Left hindlimb (tissue), 1 donor: ENCODE measurements at regions not wholly inside any gene's neighbourhood (a gene's known extent, or its start where the extent isn't known, plus 50 kb on each side); places are given as distances from the start of the nearest gene placed in this dataset.

ENCODE experiments used
- DNase-seq: peaks from one replicate; pipeline ENCODE4 v3.0.0-alpha.2; 2018

- no peak for DNase-seq
Measured at GRCh38 chr11:119880143-119880542, 151.1 kb upstream of the NECTIN1 start.

GRCh38 chr11:119878990-119879389 is 150.0 kb upstream of the NECTIN1 start:
- DNase-seq = no peak

GRCh38 chr11:119876841-119877240 is 147.8 kb upstream of the NECTIN1 start:
- DNase-seq = no peak

DNA sequence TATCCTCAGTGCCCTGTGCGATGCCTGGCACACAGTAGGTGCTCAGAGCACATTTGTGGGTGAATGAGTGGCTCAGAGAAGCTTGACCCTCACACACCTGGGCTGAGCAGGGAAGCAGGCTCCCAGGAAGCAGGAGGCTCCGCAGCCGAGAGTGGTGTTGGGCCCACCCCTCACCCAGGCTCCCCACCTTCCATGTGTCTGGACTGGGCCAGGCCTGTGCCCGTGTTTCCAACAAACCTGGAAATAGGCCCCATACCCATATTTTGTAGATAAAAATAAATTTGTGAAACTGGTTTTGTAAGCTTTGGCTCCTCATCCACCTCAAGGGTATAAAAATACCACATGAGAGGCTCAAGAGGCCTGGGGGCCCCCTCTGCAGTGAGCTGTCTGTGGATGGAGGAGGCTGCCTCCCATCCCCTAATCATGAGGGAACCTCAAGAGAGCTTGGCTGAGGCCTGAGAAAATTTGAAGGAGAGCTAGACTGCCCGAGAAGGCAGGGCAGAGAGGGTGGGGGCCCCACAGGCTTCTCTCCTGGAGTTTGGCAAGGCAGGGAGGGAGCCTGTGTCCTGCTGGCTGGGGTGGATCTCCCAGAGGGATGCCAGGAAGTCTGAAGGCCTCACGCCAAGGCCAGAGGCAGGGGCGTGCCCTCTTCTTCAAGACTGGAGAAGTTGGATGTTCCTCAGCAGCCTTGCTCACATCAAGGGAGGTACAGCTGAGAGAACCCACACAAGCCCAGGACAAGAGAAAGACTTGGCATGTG is 147.0 kb upstream of the NECTIN1 start:
- no peak for DNase-seq

- DNase-seq = no peak
Measured at GRCh38 chr11:119874660-119875238, 145.7 kb upstream of the NECTIN1 start.

- no peak for DNase-seq
Measured at GRCh38 chr11:119873761-119874421, 144.9 kb upstream of the NECTIN1 start.

- DNase-seq = no peak
Measured at GRCh38 chr11:119872611-119873310, 143.8 kb upstream of the NECTIN1 start.

GRCh38 chr11:119865661-119866156 is 136.7 kb upstream of the NECTIN1 start:
- no peak for DNase-seq

DNA sequence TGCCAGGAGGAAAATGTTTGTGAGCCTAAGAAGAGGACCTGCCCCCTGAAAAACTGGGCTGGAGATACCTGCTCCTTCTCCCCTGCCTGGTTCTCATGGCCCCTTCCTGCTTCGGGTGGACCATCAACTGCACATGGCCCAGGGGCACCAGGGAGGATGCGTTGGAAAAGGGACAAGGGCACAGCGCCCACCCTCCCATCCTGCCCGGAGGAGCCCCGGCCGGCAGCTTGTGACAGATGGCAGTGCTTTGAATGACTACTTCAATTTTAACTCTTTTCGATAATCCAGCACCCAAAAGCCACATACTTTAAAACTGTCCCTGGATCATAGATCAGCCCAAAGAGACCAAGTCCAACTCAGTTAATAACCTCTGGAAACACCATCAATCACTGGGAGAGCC is 135.8 kb upstream of the NECTIN1 start:
- DNase-seq = no peak

DNA sequence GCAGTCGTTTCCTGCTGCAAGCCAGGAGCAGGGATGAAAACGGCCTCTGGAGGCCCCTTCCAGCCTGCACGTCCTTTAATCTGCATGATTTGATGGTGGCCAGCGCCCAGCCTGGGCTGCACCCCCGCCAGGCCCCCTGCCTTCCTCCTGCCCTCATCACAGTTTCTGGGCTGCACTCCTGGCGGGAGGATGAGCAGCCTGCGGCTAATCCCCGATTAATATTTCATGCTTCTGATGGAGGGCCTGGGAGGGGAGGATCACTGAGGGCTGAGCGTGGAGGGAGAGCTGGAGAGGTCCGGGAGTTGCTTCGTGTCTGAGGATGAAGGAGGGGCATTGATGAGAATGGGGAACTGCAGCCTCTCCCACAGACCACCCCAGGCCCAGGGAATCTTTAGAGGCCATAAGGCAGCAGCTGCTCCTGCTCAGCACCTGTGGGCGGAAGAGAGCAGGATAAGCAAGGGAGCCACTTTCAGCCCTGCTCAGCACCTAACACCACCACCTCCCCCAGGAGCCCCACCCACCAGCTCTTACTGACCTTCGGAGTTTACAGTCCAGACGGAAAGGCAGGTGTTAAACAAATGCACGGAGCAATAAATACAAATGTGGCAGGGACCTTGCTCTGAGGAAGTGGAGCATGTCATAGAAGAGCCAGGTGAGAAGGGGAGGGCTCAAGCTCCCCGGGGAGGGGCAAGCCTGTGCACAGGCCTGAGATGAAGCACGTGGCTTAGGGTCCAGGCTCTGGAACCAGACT is 135.0 kb upstream of the NECTIN1 start:
- DNase-seq = no peak

- no peak for DNase-seq
Measured at GRCh38 chr11:119863236-119863635, 134.2 kb upstream of the NECTIN1 start.

GRCh38 chr11:119861160-119861559 is 132.2 kb upstream of the NECTIN1 start:
- no peak for DNase-seq

DNA sequence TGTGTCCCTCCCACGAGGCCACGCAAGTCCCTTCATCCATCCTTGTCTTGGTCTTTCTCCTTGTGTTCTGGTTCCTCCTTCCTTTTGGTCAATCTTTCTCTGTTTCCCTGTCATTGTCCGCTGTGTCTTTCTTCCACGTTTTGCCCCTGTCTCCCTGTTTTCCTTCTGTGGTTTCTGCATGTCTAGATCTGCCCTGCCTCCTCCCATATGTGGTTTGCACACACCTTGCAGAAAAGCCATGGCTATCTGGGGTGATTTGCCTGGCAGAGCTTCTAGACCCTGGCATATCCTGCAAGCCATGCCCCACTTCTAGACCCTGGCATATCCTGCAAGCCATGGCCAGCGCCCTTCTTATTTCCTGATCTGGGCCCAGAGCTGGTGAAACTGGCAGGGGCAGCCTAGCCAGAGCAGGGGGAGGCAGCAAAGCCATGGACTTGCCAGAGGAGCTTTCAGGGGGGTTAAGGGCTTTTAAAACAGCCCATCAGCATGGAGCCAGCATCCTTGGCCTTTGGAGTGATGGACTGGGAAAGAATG is 131.6 kb upstream of the NECTIN1 start:
- DNase-seq = no peak

GRCh38 chr11:119859684-119860083 is 130.7 kb upstream of the NECTIN1 start:
- no peak for DNase-seq

DNA sequence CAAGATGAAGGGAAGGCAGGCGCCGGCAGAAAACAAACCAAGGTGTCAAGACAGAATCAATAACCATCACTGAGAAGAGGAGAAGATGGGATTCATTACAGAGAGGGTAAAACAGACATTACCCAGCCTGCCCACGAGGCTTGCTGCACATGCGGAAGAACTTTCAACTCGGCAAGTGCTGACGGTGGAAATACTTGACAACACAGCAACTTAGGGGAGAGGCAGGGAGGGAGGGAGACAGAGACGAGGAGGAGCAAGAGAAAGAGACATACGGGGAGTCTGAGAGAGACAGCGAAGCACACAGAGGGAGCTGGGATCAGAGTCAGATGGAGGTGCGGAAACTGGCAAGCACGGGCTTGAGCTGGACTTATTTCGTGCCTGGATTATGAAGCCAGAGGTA is 129.3 kb upstream of the NECTIN1 start:
- DNase-seq = no peak

DNA sequence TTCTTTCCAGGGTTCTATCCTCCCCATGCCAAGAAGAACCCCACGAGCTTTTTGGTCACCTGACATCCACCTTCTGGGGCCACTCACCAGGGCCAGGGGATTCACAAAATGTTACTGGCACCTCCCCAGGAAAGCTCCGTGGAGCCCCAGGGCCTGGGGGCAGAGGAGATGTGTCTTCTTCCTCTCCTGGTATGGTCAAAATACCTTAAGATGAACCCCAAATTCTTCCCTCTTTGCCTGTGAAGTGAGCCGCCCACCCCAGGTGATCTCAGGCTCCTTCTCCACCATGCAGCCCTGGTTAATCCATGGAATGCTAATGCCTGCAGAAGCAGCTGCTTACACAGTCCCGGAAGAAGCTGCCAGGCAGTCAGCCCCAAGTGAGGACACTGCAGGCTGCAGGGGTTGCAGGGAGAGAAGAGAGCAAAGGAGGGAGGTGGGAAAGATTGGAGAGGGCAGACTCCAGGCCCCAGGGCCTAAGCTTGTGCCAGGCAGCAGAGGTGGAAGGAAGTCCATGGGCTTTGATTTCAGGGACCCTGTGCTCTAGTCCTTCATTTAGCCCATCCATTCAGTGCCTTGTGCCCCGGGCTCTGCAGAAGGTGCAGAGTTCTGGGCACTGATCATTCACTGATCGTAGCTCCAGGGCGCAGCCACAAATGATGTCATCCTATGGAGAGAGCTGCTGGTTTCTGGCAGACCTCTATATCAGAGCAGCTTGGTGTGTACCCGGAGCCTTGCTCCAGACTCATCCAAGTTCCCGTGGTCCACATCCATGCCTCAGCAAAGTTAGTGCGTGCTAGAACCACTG is 127.9 kb upstream of the NECTIN1 start:
- no peak for DNase-seq

DNA sequence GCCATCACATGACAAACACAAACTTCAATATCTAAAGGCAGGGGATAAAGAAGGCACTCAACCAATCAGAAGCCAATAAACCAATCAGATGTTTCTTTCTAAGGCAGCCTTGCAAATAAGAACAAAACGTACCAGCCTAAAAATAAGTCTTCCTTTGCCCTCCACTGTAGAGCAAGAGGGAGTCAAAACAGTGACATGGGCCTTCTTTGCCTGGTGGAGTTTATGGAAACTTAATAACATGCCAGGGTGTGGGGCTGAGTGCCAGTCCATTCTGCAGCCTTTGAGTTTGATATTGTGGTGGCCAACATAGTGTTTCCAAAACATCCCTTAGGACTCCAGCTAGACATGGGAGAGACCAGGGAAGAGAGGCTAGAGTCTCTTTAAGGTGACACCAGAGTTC is 126.1 kb upstream of the NECTIN1 start:
- DNase-seq = no peak

- DNase-seq = no peak
Measured at GRCh38 chr11:119854521-119854920, 125.5 kb upstream of the NECTIN1 start.

- DNase-seq = no peak
Measured at GRCh38 chr11:119853581-119854360, 124.8 kb upstream of the NECTIN1 start.

- DNase-seq = no peak
Measured at GRCh38 chr11:119852741-119853140, 123.7 kb upstream of the NECTIN1 start.
